HG03280 (cell line): ENCODE measurements at regions not wholly inside any gene's neighbourhood (a gene's known extent, or its start where the extent isn't known, plus 50 kb on each side); places are given as distances from the start of the nearest gene placed in this dataset.

ENCODE experiments used
- ATAC-seq: cut with Tn5 transposase; IDR thresholded peaks from one replicate; pipeline ENCODE4 v1.9.1; 2021; ENCODE audit warnings: mild to moderate bottlenecking, moderate library complexity; ENCODE audit not compliant: unreplicated experiment

- ATAC-seq = no peak
These were observed 266.3 kb downstream of the TPBG start for GRCh38 chr6:82629921-82630320.

- ATAC-seq = no peak
These were observed 278.1 kb downstream of the TPBG start for GRCh38 chr6:82641677-82642076.

GRCh38 chr6:82645536-82646230 is 282.1 kb downstream of the TPBG start:
- ATAC-seq = no peak

GRCh38 chr6:82646231-82646615 is 282.6 kb downstream of the TPBG start:
- no peak for ATAC-seq

GRCh38 chr6:82651845-82652335 is 288.3 kb downstream of the TPBG start:
- no peak for ATAC-seq

- ATAC-seq = no peak
These were observed 315.6 kb downstream of the TPBG start for GRCh38 chr6:82679232-82679631.

- no peak for ATAC-seq
These were observed 316.6 kb downstream of the TPBG start for GRCh38 chr6:82680192-82680591.

- ATAC-seq = no peak
These were observed 317.6 kb downstream of the TPBG start for GRCh38 chr6:82681119-82681714.

GRCh38 chr6:82686719-82687118 is 323.1 kb downstream of the TPBG start:
- no peak for ATAC-seq

- ATAC-seq = no peak
These were observed 324.2 kb downstream of the TPBG start for GRCh38 chr6:82687855-82688254.

GRCh38 chr6:82690283-82690682 is 326.7 kb downstream of the TPBG start:
- no peak for ATAC-seq

- no peak for ATAC-seq
These were observed 328.4 kb downstream of the TPBG start for GRCh38 chr6:82691997-82692396.

GRCh38 chr6:82693094-82693493 is 329.5 kb downstream of the TPBG start:
- ATAC-seq = no peak

- no peak for ATAC-seq
These were observed 337.7 kb downstream of the TPBG start for GRCh38 chr6:82701341-82701740.

- no peak for ATAC-seq
These were observed 339.0 kb downstream of the TPBG start for GRCh38 chr6:82702574-82702973.

- ATAC-seq = no peak
These were observed 339.6 kb downstream of the TPBG start for GRCh38 chr6:82703230-82703629.

- no peak for ATAC-seq
These were observed 340.4 kb downstream of the TPBG start for GRCh38 chr6:82704045-82704444.

GRCh38 chr6:82705579-82705978 is 342.0 kb downstream of the TPBG start:
- ATAC-seq = no peak

- no peak for ATAC-seq
These were observed 347.6 kb downstream of the TPBG start for GRCh38 chr6:82711105-82711827.

GRCh38 chr6:82711971-82712370 is 348.4 kb downstream of the TPBG start:
- no peak for ATAC-seq

GRCh38 chr6:82712389-82712788 is 348.8 kb downstream of the TPBG start:
- no peak for ATAC-seq

- ATAC-seq = no peak
These were observed 349.2 kb downstream of the TPBG start for GRCh38 chr6:82712826-82713225.
